GM20000 (cell line): ENCODE measurements at regions not wholly inside any gene's neighbourhood (a gene's known extent, or its start where the extent isn't known, plus 50 kb on each side); places are given as distances from the start of the nearest gene placed in this dataset.

ENCODE experiments used
- DNase-seq: peaks from one replicate; pipeline ENCODE4 v3.0.0; 2012; ENCODE audit warnings: low spot score
- CTCF ChIP-seq: IDR thresholded peaks from 2 replicates; pipeline ENCODE4 v1.5.1; 2012; ENCODE audit warnings: mild to moderate bottlenecking, control low read depth; ENCODE audit errors: extremely low read depth, missing control alignments

DNA sequence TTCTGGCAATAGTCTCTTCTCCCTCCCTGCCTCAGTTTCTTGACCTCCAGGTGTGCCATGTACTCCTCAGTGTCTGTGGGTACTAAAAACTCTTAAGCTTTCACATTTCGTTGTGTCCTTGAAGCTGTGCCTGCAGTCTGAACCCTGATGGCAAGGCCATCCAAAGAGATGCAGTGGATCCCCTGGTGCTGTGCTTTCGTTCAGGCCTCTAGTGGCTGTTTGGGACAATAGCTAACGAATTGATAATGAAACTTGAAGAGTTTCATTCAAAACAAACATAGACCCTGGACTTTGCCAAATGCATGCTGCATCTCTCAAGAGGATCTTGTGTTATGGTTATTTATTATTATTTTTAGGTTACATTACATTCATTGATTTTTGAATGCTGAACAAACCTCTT is 523.1 kb upstream of the FSIP2 start:
- TF ChIP-seq CTCF: no peak
- DNase-seq: no peak

DNA sequence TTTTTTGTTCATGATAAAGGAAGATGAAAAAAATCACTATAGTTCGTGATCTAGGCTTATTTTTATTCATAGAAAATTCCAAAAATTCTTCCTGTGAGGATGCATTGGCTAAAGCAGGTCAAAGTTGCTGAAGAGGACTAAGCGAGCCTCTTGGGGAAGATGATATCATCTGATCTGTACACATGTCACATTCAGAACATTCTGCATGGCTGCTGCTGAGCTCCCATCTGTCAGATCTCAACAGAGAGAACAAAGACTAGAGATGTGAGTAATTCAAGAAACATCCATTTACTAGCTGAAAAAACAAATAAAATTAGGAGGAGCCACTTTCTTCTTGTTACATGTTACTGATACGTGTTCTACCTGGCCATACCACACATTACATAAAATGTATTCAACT is 518.6 kb upstream of the FSIP2 start:
- no peak for DNase-seq
- TF ChIP-seq CTCF: no peak

DNA sequence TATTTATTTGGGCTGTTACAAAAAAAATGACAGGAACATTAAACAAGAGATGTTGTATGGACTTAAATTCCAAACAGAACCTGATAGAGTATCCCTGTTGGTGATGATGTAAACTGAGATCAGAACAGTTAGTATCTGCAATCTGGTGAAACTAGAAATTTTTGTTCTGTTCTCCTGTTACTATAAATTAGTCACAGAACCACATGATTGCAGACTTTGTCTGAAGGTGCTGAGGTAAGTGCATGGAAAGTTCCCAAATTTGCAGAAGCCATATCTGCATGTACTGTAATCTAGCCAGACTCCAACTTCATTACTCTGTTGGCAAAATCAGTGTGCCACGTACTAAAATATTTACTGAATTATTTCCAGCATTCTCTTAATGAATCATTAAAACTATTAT is 516.3 kb upstream of the FSIP2 start:
- no peak for DNase-seq
- no peak for TF ChIP-seq CTCF

- DNase-seq: no peak
- no peak for TF ChIP-seq CTCF
Measured at GRCh38 chr2:185227391-185227790, 511.2 kb upstream of the FSIP2 start.

DNA sequence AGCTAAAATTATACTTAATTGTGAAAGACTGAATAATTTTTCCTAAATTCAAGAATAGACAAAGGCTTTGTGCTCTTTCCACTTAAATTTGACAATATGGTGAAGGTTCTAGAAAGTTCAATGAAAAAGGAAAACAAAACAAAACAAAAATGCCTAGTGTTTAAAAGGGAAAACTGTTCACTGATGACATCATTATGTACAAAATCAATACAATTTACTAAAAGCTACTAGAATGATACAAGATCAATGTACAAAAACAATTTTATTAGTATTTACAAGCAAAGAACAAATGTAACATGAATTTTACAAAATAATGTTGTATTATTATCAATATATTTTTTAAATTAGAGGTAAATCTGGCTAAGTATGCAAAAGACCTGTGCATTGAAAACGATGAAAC is 499.1 kb upstream of the FSIP2 start:
- no peak for TF ChIP-seq CTCF
- no peak for DNase-seq

DNA sequence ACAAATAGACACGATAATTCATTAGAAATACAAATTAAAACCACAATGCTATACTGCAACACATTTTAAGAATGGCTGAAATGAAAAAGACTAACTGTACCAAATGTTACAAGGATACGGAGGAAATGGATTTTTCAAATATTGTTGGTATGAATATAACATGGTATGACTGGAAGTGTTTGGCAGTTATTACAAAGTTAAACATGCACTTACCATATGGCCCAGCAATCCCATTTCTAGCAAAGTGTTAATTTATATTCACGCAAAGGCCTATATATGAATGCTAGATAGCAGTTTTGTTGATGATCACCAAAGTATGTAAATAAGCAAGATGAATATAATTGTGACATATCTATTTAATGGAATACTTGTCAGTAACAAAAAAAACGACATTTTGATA is 497.8 kb upstream of the FSIP2 start:
- no peak for DNase-seq

GRCh38 chr2:185241556-185241955 is 497.0 kb upstream of the FSIP2 start:
- no peak for TF ChIP-seq CTCF
- DNase-seq: no peak

More for the DNA sequence above, 497.8 kb upstream of the FSIP2 start:
- TF ChIP-seq CTCF: no peak
